ENCODE measurements at regions not wholly inside any gene's neighbourhood (a gene's known extent, or its start where the extent isn't known, plus 50 kb on each side); places are given as distances from the start of the nearest gene placed in this dataset.

GRCh38 chr6:78438135-78438534 is 429.2 kb upstream of the IRAK1BP1 start:
- no peak for DNase-seq (ENCODE audit: extremely low spot score)
- ChIA-PET POLR2A (no interaction called here), CTCF (no interaction called here)
- TF ChIP-seq HDGF (IDR thresholded peaks at IDR 0.05; ENCODE audit: borderline replicate concordance), result no peak
- TF ChIP-seq FOXM1 (IDR thresholded peaks at IDR 0.05; ENCODE audit: borderline replicate concordance), result no peak

DNA sequence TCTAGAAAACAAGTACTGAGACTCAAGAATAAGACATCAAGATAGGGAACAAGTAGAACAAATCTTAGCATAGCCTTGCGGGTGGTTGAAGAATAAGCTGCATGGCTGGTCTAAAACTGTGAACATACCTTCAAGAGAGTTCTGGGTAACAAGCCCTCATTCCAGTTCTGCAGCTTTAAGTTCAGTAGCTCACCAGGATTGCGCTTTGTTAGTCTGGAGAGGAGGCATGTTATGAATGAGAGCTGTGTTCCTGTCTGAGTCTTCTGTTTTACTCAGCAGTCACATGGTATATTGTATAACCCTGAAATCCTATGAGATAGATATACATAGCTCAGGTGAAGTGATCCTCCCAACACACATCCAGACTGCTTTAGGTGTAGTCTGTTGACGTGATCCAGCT is 406.6 kb upstream of the IRAK1BP1 start:
- ChIA-PET POLR2A (no interaction called here), CTCF (no interaction called here)
- TF ChIP-seq, protein P1, sequence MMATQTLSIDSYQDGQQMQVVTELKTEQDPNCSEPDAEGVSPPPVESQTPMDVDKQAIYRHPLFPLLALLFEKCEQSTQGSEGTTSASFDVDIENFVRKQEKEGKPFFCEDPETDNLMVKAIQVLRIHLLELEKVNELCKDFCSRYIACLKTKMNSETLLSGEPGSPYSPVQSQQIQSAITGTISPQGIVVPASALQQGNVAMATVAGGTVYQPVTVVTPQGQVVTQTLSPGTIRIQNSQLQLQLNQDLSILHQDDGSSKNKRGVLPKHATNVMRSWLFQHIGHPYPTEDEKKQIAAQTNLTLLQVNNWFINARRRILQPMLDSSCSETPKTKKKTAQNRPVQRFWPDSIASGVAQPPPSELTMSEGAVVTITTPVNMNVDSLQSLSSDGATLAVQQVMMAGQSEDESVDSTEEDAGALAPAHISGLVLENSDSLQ (IDR thresholded peaks at IDR 0.05), result no peak
- DNase-seq (ENCODE audit: extremely low spot score), result no peak

GRCh38 chr6:78462728-78463127 is 404.6 kb upstream of the IRAK1BP1 start:
- CTCF ChIA-PET, result interaction anchor here (0.7 kb wide), 1 partner anchor 1597 kb away, joined by 3 read pairs; no protein-coding TSS in a partner anchor
- POLR2A ChIA-PET, result no interaction called here
- TF ChIP-seq SUZ12 (IDR thresholded peaks at IDR 0.05) (no peak), BHLHE40 (IDR thresholded peaks at IDR 0.05; ENCODE audit: borderline replicate concordance) (no peak), HDGF (IDR thresholded peaks at IDR 0.05; ENCODE audit: borderline replicate concordance) (no peak), LEF1 (IDR thresholded peaks at IDR 0.05; ENCODE audit: borderline replicate concordance) (no peak), SP1 (IDR thresholded peaks at IDR 0.05) (no peak), NFRKB (IDR thresholded peaks at IDR 0.05) (no peak), CTBP1 (IDR thresholded peaks at IDR 0.05; ENCODE audit: borderline replicate concordance) (no peak)
- TF ChIP-seq, protein P1 (IDR thresholded peaks at IDR 0.05), result no peak
- no peak for DNase-seq (ENCODE audit: extremely low spot score)

GRCh38 chr6:78465059-78465634 is 402.2 kb upstream of the IRAK1BP1 start:
- TF ChIP-seq ZNF384 (IDR thresholded peaks at IDR 0.05), result no peak
- TF ChIP-seq, protein P1 (IDR thresholded peaks at IDR 0.05), result no peak
- no peak for TF ChIP-seq SUZ12 (IDR thresholded peaks at IDR 0.05)
- TF ChIP-seq SP1 (IDR thresholded peaks at IDR 0.05), result no peak
- TF ChIP-seq HDGF (IDR thresholded peaks at IDR 0.05; ENCODE audit: borderline replicate concordance), result no peak
- no peak for TF ChIP-seq ELF4 (IDR thresholded peaks at IDR 0.05)
- no peak for TF ChIP-seq FOXK2 (IDR thresholded peaks at IDR 0.05)
- no peak for TF ChIP-seq BHLHE40 (IDR thresholded peaks at IDR 0.05; ENCODE audit: borderline replicate concordance)
- no peak for TF ChIP-seq FOXA1 (IDR thresholded peaks at IDR 0.05)
- TF ChIP-seq LEF1 (IDR thresholded peaks at IDR 0.05; ENCODE audit: borderline replicate concordance), result no peak
- TF ChIP-seq CTBP1 (IDR thresholded peaks at IDR 0.05; ENCODE audit: borderline replicate concordance), result no peak
- TF ChIP-seq TARDBP (IDR thresholded peaks at IDR 0.05), result no peak
- CTCF ChIA-PET, result no interaction called here
- no peak for DNase-seq (ENCODE audit: extremely low spot score)
- POLR2A ChIA-PET, result no interaction called here

DNA sequence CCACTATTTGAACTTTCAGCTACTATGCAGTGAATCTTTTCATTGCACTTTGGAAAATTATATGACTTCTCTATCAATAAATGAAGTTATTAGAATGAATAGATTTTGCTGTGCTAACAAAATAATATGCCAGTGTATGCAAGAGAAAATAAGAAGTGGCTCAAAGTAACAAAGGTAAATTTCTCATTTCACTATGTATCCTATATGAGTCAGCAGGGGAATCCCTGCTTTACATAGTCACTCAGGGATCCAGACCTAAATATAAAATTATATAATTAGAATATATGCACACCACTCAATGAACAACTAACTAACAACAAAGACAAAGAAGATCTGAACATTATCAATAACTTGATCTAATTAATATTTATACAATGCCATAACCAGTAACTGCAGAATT is 390.8 kb upstream of the IRAK1BP1 start:
- TF ChIP-seq FOXM1 (IDR thresholded peaks at IDR 0.05; ENCODE audit: borderline replicate concordance) (no peak), ZNF384 (IDR thresholded peaks at IDR 0.05) (no peak), BHLHE40 (IDR thresholded peaks at IDR 0.05; ENCODE audit: borderline replicate concordance) (no peak), FOXA1 (IDR thresholded peaks at IDR 0.05) (no peak), ELF4 (IDR thresholded peaks at IDR 0.05) (no peak), ARNT (IDR thresholded peaks at IDR 0.05) (no peak), SUZ12 (IDR thresholded peaks at IDR 0.05) (no peak), TARDBP (IDR thresholded peaks at IDR 0.05) (no peak), CTBP1 (IDR thresholded peaks at IDR 0.05; ENCODE audit: borderline replicate concordance) (no peak), LEF1 (IDR thresholded peaks at IDR 0.05; ENCODE audit: borderline replicate concordance) (no peak), SP1 (IDR thresholded peaks at IDR 0.05) (no peak), NFRKB (IDR thresholded peaks at IDR 0.05) (no peak), L3MBTL2 (conservative IDR thresholded peaks at IDR 0.05) (no peak)
- CTCF ChIA-PET, result no interaction called here
- no peak for DNase-seq (ENCODE audit: extremely low spot score)
- POLR2A ChIA-PET, result no interaction called here

DNA sequence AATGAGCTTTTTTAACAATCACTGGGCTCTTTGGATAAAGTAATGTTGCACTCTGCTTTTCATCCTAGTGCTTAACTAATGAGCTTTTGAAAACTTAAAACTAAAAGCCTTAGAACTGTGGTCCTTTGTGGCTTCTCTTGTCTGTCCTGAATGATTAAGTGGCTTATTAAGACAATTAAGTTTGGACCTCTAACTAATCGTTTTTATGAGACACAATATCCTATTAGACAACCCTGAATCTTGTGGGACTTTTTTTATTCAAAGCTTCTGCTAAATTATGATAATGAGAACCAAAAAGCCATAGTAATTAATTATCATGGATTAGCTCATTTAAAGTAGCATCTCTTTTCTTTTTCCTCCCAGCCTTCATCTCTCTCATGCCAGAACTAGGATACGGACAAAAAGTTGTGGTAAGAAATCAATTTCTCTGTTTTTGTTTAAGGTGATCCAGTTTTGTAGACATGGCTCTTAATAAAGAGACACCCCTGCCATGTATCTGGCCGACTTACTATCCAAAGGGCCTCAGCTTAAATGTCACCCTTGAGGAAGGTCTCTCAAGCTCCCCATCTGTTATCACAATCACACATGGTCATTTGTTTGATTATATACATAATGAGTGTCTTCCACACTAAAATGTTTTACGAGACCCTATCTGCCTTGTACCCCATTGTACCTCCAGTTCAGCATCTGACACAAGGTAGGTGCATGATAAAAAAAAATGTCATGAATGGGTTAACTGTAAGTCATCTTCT is 384.4 kb upstream of the IRAK1BP1 start:
- POLR2A ChIA-PET, result no interaction called here
- DNase-seq (ENCODE audit: extremely low spot score), result no peak
- CTCF ChIA-PET, result no interaction called here
- TF ChIP-seq FOXM1 (IDR thresholded peaks at IDR 0.05; ENCODE audit: borderline replicate concordance) (no peak), TARDBP (IDR thresholded peaks at IDR 0.05) (no peak), FOXK2 (IDR thresholded peaks at IDR 0.05) (no peak), CTBP1 (IDR thresholded peaks at IDR 0.05; ENCODE audit: borderline replicate concordance) (no peak)

DNA sequence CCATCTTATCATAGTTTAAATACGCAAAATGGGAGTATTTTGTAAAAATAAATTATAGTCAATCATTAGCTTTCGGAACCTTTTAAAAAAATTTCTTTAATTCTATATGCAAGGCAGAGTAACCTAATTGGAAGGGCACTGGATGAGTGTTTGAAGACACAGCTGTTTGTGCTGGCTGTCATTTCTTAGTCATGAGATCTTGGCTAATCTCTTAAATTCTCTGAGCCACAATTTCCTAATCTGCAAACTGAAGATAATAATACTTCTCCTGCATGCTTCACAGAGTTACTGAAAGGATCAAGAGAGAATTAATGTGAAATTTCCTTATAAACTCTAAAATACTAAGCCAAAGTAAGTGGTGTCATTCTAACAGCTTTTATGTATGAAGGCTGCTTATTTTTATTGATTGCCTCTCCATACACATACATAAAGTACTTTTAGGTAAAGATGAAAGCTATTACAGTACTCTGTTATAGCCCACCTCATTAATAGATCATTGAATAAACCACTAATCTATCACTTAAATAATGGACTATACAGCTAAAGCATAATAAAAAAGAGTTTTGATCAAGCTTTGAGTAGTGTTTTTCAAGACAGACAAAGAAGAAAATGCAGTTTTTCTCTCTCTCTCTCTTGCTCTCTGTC is 383.7 kb upstream of the IRAK1BP1 start:
- ChIA-PET POLR2A (no interaction called here), CTCF (no interaction called here)
- DNase-seq (ENCODE audit: extremely low spot score), result no peak
- TF ChIP-seq L3MBTL2 (conservative IDR thresholded peaks at IDR 0.05) (no peak), SP1 (IDR thresholded peaks at IDR 0.05) (no peak), FOXA1 (IDR thresholded peaks at IDR 0.05) (no peak), ARNT (IDR thresholded peaks at IDR 0.05) (no peak), ZNF384 (IDR thresholded peaks at IDR 0.05) (no peak), CTBP1 (IDR thresholded peaks at IDR 0.05; ENCODE audit: borderline replicate concordance) (no peak), LEF1 (IDR thresholded peaks at IDR 0.05; ENCODE audit: borderline replicate concordance) (no peak), ELF4 (IDR thresholded peaks at IDR 0.05) (no peak), TARDBP (IDR thresholded peaks at IDR 0.05) (no peak), NFRKB (IDR thresholded peaks at IDR 0.05) (no peak), HDGF (IDR thresholded peaks at IDR 0.05; ENCODE audit: borderline replicate concordance) (no peak), FOXK2 (IDR thresholded peaks at IDR 0.05) (no peak), SUZ12 (IDR thresholded peaks at IDR 0.05) (no peak), BHLHE40 (IDR thresholded peaks at IDR 0.05; ENCODE audit: borderline replicate concordance) (no peak)
- TF ChIP-seq, protein P1 (IDR thresholded peaks at IDR 0.05), result no peak
